ENCODE measurements at regions not wholly inside any gene's neighbourhood (a gene's known extent, or its start where the extent isn't known, plus 50 kb on each side); places are given as distances from the start of the nearest gene placed in this dataset.

GRCh38 chr3:22746221-22746620 is 456.9 kb upstream of the UBE2E2 start:
- Histone ChIP-seq H3K27ac (ENCODE audit: low read length) (no peak overlapping the region), H3K36me3 (ENCODE audit: insufficient read depth, low read depth, low read length) (no peaks in the 10 kb centered on the region), H3K9ac (ENCODE audit: low read depth, low read length) (no peak overlapping the region), H3K9me3 (ENCODE audit: insufficient read depth, low read depth, low read length) (no peaks in the 10 kb centered on the region), H3K4me3 (ENCODE audit: low read length) (no peak overlapping the region), H3K4me1 (ENCODE audit: insufficient read depth, low read length) (no peaks in the 10 kb centered on the region; the same call in 1 of the 2 replicates), H3K27me3 (ENCODE audit: insufficient read depth, low read length) (no peaks in the 10 kb centered on the region)

- Histone ChIP-seq H3K27me3 (ENCODE audit: insufficient read depth, low read length) (no peaks in the 10 kb centered on the region), H3K4me1 (ENCODE audit: insufficient read depth, low read length) (no peaks in the 10 kb centered on the region; the same call in 1 of the 2 replicates), H3K36me3 (ENCODE audit: insufficient read depth, low read depth, low read length) (no peaks in the 10 kb centered on the region), H3K9me3 (ENCODE audit: insufficient read depth, low read depth, low read length) (no peaks in the 10 kb centered on the region), H3K27ac (ENCODE audit: low read length) (no peak overlapping the region), H3K4me3 (ENCODE audit: low read length) (no peak overlapping the region), H3K9ac (ENCODE audit: low read depth, low read length) (no peak overlapping the region)
Observed at GRCh38 chr3:22748453-22749045, 454.6 kb upstream of the UBE2E2 start.

- no peaks in the 10 kb centered on the region for H3K4me1 ChIP-seq (ENCODE audit: insufficient read depth, low read length)
- no peak overlapping the region for H3K9ac ChIP-seq (ENCODE audit: low read depth, low read length)
- H3K27ac ChIP-seq (ENCODE audit: low read length), result no peak overlapping the region
- peaks cover 6% of the 10 kb centered on the region; the same call in 1 of the 2 replicates for H3K9me3 ChIP-seq (ENCODE audit: insufficient read depth, low read depth, low read length)
- no peaks in the 10 kb centered on the region for H3K36me3 ChIP-seq (ENCODE audit: insufficient read depth, low read depth, low read length)
- no peak overlapping the region for H3K4me3 ChIP-seq (ENCODE audit: low read length)
- H3K27me3 ChIP-seq (ENCODE audit: insufficient read depth, low read length), result no peaks in the 10 kb centered on the region
Observed at GRCh38 chr3:22759636-22760310, 443.4 kb upstream of the UBE2E2 start.

- Histone ChIP-seq H3K27ac (ENCODE audit: low read length) (no peak overlapping the region), H3K9me3 (ENCODE audit: insufficient read depth, low read depth, low read length) (peaks cover 6% of the 10 kb centered on the region; the same call in 1 of the 2 replicates), H3K4me3 (ENCODE audit: low read length) (no peak overlapping the region), H3K9ac (ENCODE audit: low read depth, low read length) (no peak overlapping the region), H3K27me3 (ENCODE audit: insufficient read depth, low read length) (no peaks in the 10 kb centered on the region), H3K4me1 (ENCODE audit: insufficient read depth, low read length) (no peaks in the 10 kb centered on the region), H3K36me3 (ENCODE audit: insufficient read depth, low read depth, low read length) (no peaks in the 10 kb centered on the region)
Observed at GRCh38 chr3:22765679-22766078, 437.4 kb upstream of the UBE2E2 start.

- Histone ChIP-seq H3K9ac (ENCODE audit: low read depth, low read length) (no peak overlapping the region), H3K27ac (ENCODE audit: low read length) (no peak overlapping the region), H3K27me3 (ENCODE audit: insufficient read depth, low read length) (no peaks in the 10 kb centered on the region), H3K9me3 (ENCODE audit: insufficient read depth, low read depth, low read length) (no peaks in the 10 kb centered on the region), H3K4me3 (ENCODE audit: low read length) (no peak overlapping the region), H3K36me3 (ENCODE audit: insufficient read depth, low read depth, low read length) (no peaks in the 10 kb centered on the region), H3K4me1 (ENCODE audit: insufficient read depth, low read length) (no peaks in the 10 kb centered on the region)
Observed at GRCh38 chr3:22777834-22778233, 425.3 kb upstream of the UBE2E2 start.

GRCh38 chr3:22779737-22780136 is 423.4 kb upstream of the UBE2E2 start:
- Histone ChIP-seq H3K4me3 (ENCODE audit: low read length) (no peak overlapping the region), H3K27ac (ENCODE audit: low read length) (no peak overlapping the region), H3K9ac (ENCODE audit: low read depth, low read length) (no peak overlapping the region)

GRCh38 chr3:22792533-22792932 is 410.6 kb upstream of the UBE2E2 start:
- no peak overlapping the region for H3K4me3 ChIP-seq (ENCODE audit: low read length)
- no peak overlapping the region for H3K27ac ChIP-seq (ENCODE audit: low read length)
- H3K36me3 ChIP-seq (ENCODE audit: insufficient read depth, low read depth, low read length), result no peaks in the 10 kb centered on the region
- no peaks in the 10 kb centered on the region for H3K9me3 ChIP-seq (ENCODE audit: insufficient read depth, low read depth, low read length)
- peaks cover 8% of the 10 kb centered on the region; the same call in 1 of the 2 replicates for H3K4me1 ChIP-seq (ENCODE audit: insufficient read depth, low read length)
- no peak overlapping the region for H3K9ac ChIP-seq (ENCODE audit: low read depth, low read length)
- H3K27me3 ChIP-seq (ENCODE audit: insufficient read depth, low read length), result no peaks in the 10 kb centered on the region

More at GRCh38 chr3:22779737-22780136, 423.4 kb upstream of the UBE2E2 start:
- H3K27me3 ChIP-seq (ENCODE audit: insufficient read depth, low read length), result no peaks in the 10 kb centered on the region
- H3K36me3 ChIP-seq (ENCODE audit: insufficient read depth, low read depth, low read length), result no peaks in the 10 kb centered on the region
- peaks cover 2% of the 10 kb centered on the region; the same call in 1 of the 2 replicates for H3K9me3 ChIP-seq (ENCODE audit: insufficient read depth, low read depth, low read length)
- no peaks in the 10 kb centered on the region for H3K4me1 ChIP-seq (ENCODE audit: insufficient read depth, low read length)

GRCh38 chr3:22795917-22796316 is 407.2 kb upstream of the UBE2E2 start:
- no peaks in the 10 kb centered on the region for H3K9me3 ChIP-seq (ENCODE audit: insufficient read depth, low read depth, low read length)
- H3K4me1 ChIP-seq (ENCODE audit: insufficient read depth, low read length), result peaks cover 8% of the 10 kb centered on the region; the same call in 1 of the 2 replicates
- no peak overlapping the region for H3K4me3 ChIP-seq (ENCODE audit: low read length)
- no peaks in the 10 kb centered on the region for H3K36me3 ChIP-seq (ENCODE audit: insufficient read depth, low read depth, low read length)
- no peaks in the 10 kb centered on the region for H3K27me3 ChIP-seq (ENCODE audit: insufficient read depth, low read length)
- H3K9ac ChIP-seq (ENCODE audit: low read depth, low read length), result no peak overlapping the region
- H3K27ac ChIP-seq (ENCODE audit: low read length), result no peak overlapping the region

GRCh38 chr3:22798461-22798860 is 404.7 kb upstream of the UBE2E2 start:
- Histone ChIP-seq H3K27me3 (ENCODE audit: insufficient read depth, low read length) (no peaks in the 10 kb centered on the region), H3K36me3 (ENCODE audit: insufficient read depth, low read depth, low read length) (no peaks in the 10 kb centered on the region), H3K4me3 (ENCODE audit: low read length) (no peak overlapping the region), H3K9me3 (ENCODE audit: insufficient read depth, low read depth, low read length) (no peaks in the 10 kb centered on the region), H3K27ac (ENCODE audit: low read length) (no peak overlapping the region), H3K9ac (ENCODE audit: low read depth, low read length) (no peak overlapping the region), H3K4me1 (ENCODE audit: insufficient read depth, low read length) (no peaks in the 10 kb centered on the region)

GRCh38 chr3:22819209-22819608 is 383.9 kb upstream of the UBE2E2 start:
- no peak overlapping the region for H3K27ac ChIP-seq (ENCODE audit: low read length)
- H3K4me1 ChIP-seq (ENCODE audit: insufficient read depth, low read length), result no peaks in the 10 kb centered on the region
- H3K36me3 ChIP-seq (ENCODE audit: insufficient read depth, low read depth, low read length), result no peaks in the 10 kb centered on the region
- H3K9me3 ChIP-seq (ENCODE audit: insufficient read depth, low read depth, low read length), result peaks cover 12% of the 10 kb centered on the region; the same call in 1 of the 2 replicates
- no peak overlapping the region for H3K4me3 ChIP-seq (ENCODE audit: low read length)
- no peaks in the 10 kb centered on the region for H3K27me3 ChIP-seq (ENCODE audit: insufficient read depth, low read length)
- H3K9ac ChIP-seq (ENCODE audit: low read depth, low read length), result no peak overlapping the region

GRCh38 chr3:22835041-22835440 is 368.1 kb upstream of the UBE2E2 start:
- no peak overlapping the region for H3K27ac ChIP-seq (ENCODE audit: low read length)
- no peaks in the 10 kb centered on the region for H3K27me3 ChIP-seq (ENCODE audit: insufficient read depth, low read length)
- H3K4me1 ChIP-seq (ENCODE audit: insufficient read depth, low read length), result peaks cover 3% of the 10 kb centered on the region; the same call in 1 of the 2 replicates
- H3K36me3 ChIP-seq (ENCODE audit: insufficient read depth, low read depth, low read length), result no peaks in the 10 kb centered on the region
- no peak overlapping the region for H3K9ac ChIP-seq (ENCODE audit: low read depth, low read length)
- no peaks in the 10 kb centered on the region for H3K9me3 ChIP-seq (ENCODE audit: insufficient read depth, low read depth, low read length)
- H3K4me3 ChIP-seq (ENCODE audit: low read length), result no peak overlapping the region

- Histone ChIP-seq H3K27ac (ENCODE audit: low read length) (no peak overlapping the region), H3K27me3 (ENCODE audit: insufficient read depth, low read length) (no peaks in the 10 kb centered on the region), H3K9me3 (ENCODE audit: insufficient read depth, low read depth, low read length) (no peaks in the 10 kb centered on the region), H3K4me3 (ENCODE audit: low read length) (no peak overlapping the region), H3K4me1 (ENCODE audit: insufficient read depth, low read length) (peaks cover 3% of the 10 kb centered on the region; the same call in 1 of the 2 replicates), H3K9ac (ENCODE audit: low read depth, low read length) (no peak overlapping the region), H3K36me3 (ENCODE audit: insufficient read depth, low read depth, low read length) (no peaks in the 10 kb centered on the region)
Observed at GRCh38 chr3:22836131-22836530, 367.0 kb upstream of the UBE2E2 start.
